ENCODE measurements at regions not wholly inside any gene's neighbourhood (a gene's known extent, or its start where the extent isn't known, plus 50 kb on each side); places are given as distances from the start of the nearest gene placed in this dataset.

DNA sequence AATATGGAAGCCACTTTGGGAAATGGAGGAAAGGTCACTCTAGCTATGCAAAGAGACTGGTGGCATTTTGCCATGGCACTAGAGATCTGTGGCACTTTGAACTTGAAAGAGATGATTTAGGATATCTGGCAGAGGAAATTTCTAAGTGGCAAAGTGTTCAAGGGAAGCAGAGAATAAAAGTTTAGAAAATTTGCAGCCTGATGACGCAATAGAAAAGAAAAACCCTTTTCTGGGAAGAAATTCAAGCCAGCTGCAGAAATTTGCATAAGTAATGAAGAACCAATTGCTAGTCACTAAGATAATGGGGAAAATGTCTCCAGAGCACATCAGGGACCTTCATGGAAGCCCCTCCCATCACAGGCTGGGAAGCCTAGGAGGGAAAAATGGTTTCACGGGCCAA lies 191.1 kb upstream of the B3GALT2 start:
- 95 to 100% (median 96%) methylated on average over 2 of the region's 2 CpGs for WGBS, 3 donors
- no peak for FAIRE-seq

DNA sequence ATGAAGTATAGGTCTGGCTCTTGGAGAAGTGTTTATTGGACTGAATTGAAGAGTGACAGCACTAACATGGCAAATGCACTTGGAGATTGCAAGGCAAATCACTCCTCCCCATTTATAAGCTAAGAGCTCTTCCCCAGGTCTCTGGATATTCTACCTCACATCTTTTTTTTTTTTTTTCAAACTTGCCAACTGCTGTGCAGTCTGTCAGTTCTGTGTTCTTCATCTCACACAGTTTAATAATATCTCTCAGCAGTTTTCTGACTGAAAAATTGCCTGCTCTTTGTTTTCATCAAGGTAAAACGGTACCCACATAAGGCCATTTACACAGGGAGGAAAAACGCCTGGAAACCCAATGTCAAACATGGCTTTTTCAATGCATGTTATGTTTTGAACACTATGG lies 186.1 kb upstream of the B3GALT2 start:
- 92 to 99% (median 94%) methylated on average over 2 of the region's 2 CpGs for WGBS, 3 donors
- no peak overlapping the region for H3K27ac ChIP-seq (ENCODE audit: low read depth in 1 of 3, low read length in 2 of 3)
- no peaks in the 10 kb centered on the region for H3K4me1 ChIP-seq (ENCODE audit: control insufficient read depth in 3 of 3, insufficient read depth in 2 of 3, low read depth in 1 of 3, low read length in 2 of 3)
- no peaks in the 10 kb centered on the region for H3K27me3 ChIP-seq (ENCODE audit: control insufficient read depth in 3 of 3, insufficient read depth in 3 of 3, low read length in 3 of 3)
- FAIRE-seq = no peak
- DNase-seq = no peak
- no peak overlapping the region for H3K4me3 ChIP-seq (ENCODE audit: low read depth in 1 of 3, low read length in 3 of 3)
- H3K36me3 ChIP-seq (ENCODE audit: control insufficient read depth in 3 of 3, insufficient read depth in 2 of 3, low read depth in 1 of 3, low read length in 3 of 3) = no peaks in the 10 kb centered on the region
- peaks cover 0 to 3% of the 10 kb centered on the region in 2 donors for H3K9me3 ChIP-seq (ENCODE audit: control insufficient read depth in 2 of 2, insufficient read depth in 1 of 2, low read depth in 1 of 2, low read length in 1 of 2)

More for the DNA sequence above, 191.1 kb upstream of the B3GALT2 start:
- no peak for DNase-seq
- Histone ChIP-seq H3K27me3 (ENCODE audit: control insufficient read depth in 3 of 3, insufficient read depth in 3 of 3, low read length in 3 of 3) (no peaks in the 10 kb centered on the region), H3K4me3 (ENCODE audit: low read depth in 1 of 3, low read length in 3 of 3) (no peak overlapping the region), H3K9me3 (ENCODE audit: control insufficient read depth in 2 of 2, insufficient read depth in 1 of 2, low read depth in 1 of 2, low read length in 1 of 2) (peaks cover 0 to 3% of the 10 kb centered on the region in 2 donors), H3K36me3 (ENCODE audit: control insufficient read depth in 3 of 3, insufficient read depth in 2 of 3, low read depth in 1 of 3, low read length in 3 of 3) (no peaks in the 10 kb centered on the region), H3K4me1 (ENCODE audit: control insufficient read depth in 3 of 3, insufficient read depth in 2 of 3, low read depth in 1 of 3, low read length in 2 of 3) (no peaks in the 10 kb centered on the region), H3K27ac (ENCODE audit: low read depth in 1 of 3, low read length in 2 of 3) (no peak overlapping the region)

DNA sequence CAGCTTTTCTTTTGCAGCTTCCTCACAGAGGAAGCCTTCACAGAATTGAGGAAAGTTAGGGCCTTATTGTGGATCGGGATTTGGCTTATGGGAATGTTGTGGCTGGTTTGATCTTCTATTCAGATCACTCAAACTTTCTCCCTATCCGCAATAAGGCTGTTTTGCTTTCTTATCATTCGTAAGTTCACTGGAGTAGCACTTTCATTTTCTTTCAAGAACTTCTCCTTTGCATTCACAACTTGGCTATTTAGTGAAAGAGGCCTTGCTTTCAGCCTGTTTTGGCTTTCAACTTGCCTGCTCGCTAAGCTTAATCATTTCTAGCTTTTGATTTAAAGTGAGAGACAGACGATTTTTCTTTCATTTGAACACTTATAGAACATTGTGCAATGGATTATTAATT lies 181.9 kb upstream of the B3GALT2 start:
- FAIRE-seq (no peak), DNase-seq (peak; percentile 18 to 61)
- Histone ChIP-seq H3K36me3 (ENCODE audit: control insufficient read depth in 3 of 3, insufficient read depth in 2 of 3, low read depth in 1 of 3, low read length in 3 of 3) (no peaks in the 10 kb centered on the region), H3K27ac (ENCODE audit: low read depth in 1 of 3, low read length in 2 of 3) (peak overlapping the region in 2 of 3 donors; percentile 78 to 81), H3K4me3 (ENCODE audit: low read depth in 1 of 3, low read length in 3 of 3) (no peak overlapping the region), H3K27me3 (ENCODE audit: control insufficient read depth in 3 of 3, insufficient read depth in 3 of 3, low read length in 3 of 3) (no peaks in the 10 kb centered on the region), H3K4me1 (ENCODE audit: control insufficient read depth in 3 of 3, insufficient read depth in 2 of 3, low read depth in 1 of 3, low read length in 2 of 3) (peaks cover 0 to 1% (median 0%) of the 10 kb centered on the region in 3 donors), H3K9me3 (ENCODE audit: control insufficient read depth in 2 of 2, insufficient read depth in 1 of 2, low read depth in 1 of 2, low read length in 1 of 2) (no peaks in the 10 kb centered on the region)
- WGBS, 3 donors = 3 to 34% (median 9%) methylated on average over 5 of the region's 5 CpGs

DNA sequence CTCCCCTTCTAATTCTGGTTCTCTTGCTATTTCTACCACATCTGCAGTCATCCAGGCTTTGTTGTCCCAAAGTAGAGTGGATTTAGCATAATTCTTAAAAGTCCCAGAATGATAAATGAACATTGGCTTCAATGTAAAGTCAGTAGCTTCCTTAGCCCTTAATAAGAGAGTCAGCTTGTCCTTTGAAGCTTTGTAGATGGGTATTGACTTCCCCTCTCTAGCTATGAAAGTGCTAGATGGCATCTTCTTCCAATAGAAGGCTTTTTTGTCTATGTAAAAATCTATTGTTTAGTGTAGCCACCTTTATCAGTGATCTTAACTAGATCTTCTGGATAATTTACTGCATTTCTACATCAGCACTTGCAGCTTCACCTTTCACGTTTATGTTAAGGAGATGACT lies 181.4 kb upstream of the B3GALT2 start:
- Histone ChIP-seq H3K4me1 (ENCODE audit: control insufficient read depth in 3 of 3, insufficient read depth in 2 of 3, low read depth in 1 of 3, low read length in 2 of 3) (peaks cover 0 to 1% (median 0%) of the 10 kb centered on the region in 3 donors), H3K9me3 (ENCODE audit: control insufficient read depth in 2 of 2, insufficient read depth in 1 of 2, low read depth in 1 of 2, low read length in 1 of 2) (no peaks in the 10 kb centered on the region), H3K27me3 (ENCODE audit: control insufficient read depth in 3 of 3, insufficient read depth in 3 of 3, low read length in 3 of 3) (no peaks in the 10 kb centered on the region), H3K4me3 (ENCODE audit: low read depth in 1 of 3, low read length in 3 of 3) (no peak overlapping the region), H3K36me3 (ENCODE audit: control insufficient read depth in 3 of 3, insufficient read depth in 2 of 3, low read depth in 1 of 3, low read length in 3 of 3) (no peaks in the 10 kb centered on the region), H3K27ac (ENCODE audit: low read depth in 1 of 3, low read length in 2 of 3) (peak overlapping the region in 2 of 3 donors; percentile 78 to 81)
- FAIRE-seq (no peak), DNase-seq (peak in 1 of 2 donors; percentile 10)
- WGBS, 3 donors = 10 to 28% (median 12%) methylated on average over 1 of the region's 1 CpG

DNA sequence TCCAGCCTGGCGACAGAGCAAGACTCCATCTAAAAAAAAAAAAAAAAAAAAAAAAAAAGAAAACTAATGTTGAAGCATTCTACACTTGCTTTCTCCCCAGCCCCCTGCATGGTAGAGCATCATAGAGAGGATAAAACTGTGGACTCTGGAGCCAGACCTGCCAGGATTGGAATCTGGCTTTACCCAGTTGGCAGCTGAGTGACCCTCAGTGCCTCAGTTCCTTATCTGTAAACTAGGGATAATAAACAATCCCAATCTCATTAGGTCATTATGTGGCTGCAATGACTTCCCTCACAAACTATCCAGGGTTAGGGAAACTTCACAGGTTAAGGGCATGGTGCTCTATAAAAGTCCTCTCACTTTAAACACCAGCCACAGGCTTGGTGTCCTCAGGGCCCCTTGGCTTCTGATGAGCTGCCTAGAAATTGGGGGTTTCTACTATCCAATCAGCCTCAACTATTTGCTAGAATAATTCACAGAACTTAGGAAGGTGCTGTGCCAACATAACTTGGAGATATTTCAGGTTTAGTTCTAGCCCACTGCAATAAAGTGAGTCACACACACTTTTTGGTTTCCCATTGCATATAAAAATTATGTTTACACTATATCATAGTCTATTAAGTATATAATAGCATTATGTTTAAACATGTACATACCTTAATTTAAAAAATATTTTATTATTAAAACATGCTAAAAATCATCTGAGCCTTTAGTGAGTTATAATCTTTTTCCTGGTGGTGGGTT lies 180.5 kb upstream of the B3GALT2 start:
- WGBS, 3 donors = 100% methylated on average over 1 of the region's 1 CpG; no CpG with 5 or more reads in 1 of the 3 donors
- DNase-seq (peak in 1 of 2 donors; percentile 70), FAIRE-seq (no peak)
- Histone ChIP-seq H3K36me3 (ENCODE audit: control insufficient read depth in 3 of 3, insufficient read depth in 2 of 3, low read depth in 1 of 3, low read length in 3 of 3) (no peaks in the 10 kb centered on the region), H3K27me3 (ENCODE audit: control insufficient read depth in 3 of 3, insufficient read depth in 3 of 3, low read length in 3 of 3) (no peaks in the 10 kb centered on the region), H3K4me1 (ENCODE audit: control insufficient read depth in 3 of 3, insufficient read depth in 2 of 3, low read depth in 1 of 3, low read length in 2 of 3) (peaks cover 0 to 1% (median 0%) of the 10 kb centered on the region in 3 donors), H3K9me3 (ENCODE audit: control insufficient read depth in 2 of 2, insufficient read depth in 1 of 2, low read depth in 1 of 2, low read length in 1 of 2) (no peaks in the 10 kb centered on the region), H3K27ac (ENCODE audit: low read depth in 1 of 3, low read length in 2 of 3) (no peak overlapping the region), H3K4me3 (ENCODE audit: low read depth in 1 of 3, low read length in 3 of 3) (no peak overlapping the region)

DNA sequence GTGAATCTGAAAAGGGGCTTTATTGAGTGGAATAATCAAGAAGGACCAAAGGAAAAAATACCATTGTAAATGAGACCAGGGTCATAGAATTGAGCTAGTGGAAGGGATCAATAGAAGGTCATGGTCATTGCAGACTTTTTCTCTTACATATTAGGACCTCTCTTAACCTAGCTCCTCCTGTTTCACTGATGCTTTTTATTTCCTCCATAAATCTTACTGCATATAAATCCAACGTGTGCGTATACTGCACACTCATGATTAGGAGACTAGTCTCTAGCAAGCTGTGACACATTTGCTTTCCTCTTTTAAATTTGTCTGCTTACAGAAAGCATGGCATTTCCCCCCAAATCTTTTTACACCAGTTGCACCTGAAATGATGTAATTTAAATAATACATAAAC lies 179.6 kb upstream of the B3GALT2 start:
- no peaks in the 10 kb centered on the region for H3K9me3 ChIP-seq (ENCODE audit: control insufficient read depth in 2 of 2, insufficient read depth in 1 of 2, low read depth in 1 of 2, low read length in 1 of 2)
- H3K27ac ChIP-seq (ENCODE audit: low read depth in 1 of 3, low read length in 2 of 3) = no peak overlapping the region
- DNase-seq = no peak
- no peak overlapping the region for H3K4me3 ChIP-seq (ENCODE audit: low read depth in 1 of 3, low read length in 3 of 3)
- H3K36me3 ChIP-seq (ENCODE audit: control insufficient read depth in 3 of 3, insufficient read depth in 2 of 3, low read depth in 1 of 3, low read length in 3 of 3) = no peaks in the 10 kb centered on the region
- H3K27me3 ChIP-seq (ENCODE audit: control insufficient read depth in 3 of 3, insufficient read depth in 3 of 3, low read length in 3 of 3) = no peaks in the 10 kb centered on the region
- no peak for FAIRE-seq
- peaks cover 0 to 1% (median 0%) of the 10 kb centered on the region in 3 donors for H3K4me1 ChIP-seq (ENCODE audit: control insufficient read depth in 3 of 3, insufficient read depth in 2 of 3, low read depth in 1 of 3, low read length in 2 of 3)
- WGBS, 3 donors = 82 to 93% (median 83%) methylated on average over 2 of the region's 2 CpGs

DNA sequence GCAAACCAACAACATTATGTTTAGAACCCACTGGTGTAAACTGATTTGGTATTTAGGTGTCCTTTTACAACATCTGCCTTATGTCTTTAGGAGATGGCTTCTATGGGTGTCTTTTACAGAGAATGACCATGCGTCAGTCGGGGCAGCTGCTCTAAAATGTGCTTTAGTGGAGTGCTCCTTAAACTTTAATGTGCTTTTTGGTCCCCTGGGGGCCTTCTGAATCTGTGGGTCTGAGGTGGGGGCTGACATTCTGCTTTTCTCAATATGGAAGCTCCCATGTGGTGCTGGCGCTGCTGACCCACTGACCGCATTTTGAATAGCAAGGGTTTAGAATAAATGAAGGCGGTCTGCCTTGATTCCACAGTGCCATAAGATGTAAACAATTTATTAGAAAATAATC lies 173.2 kb upstream of the B3GALT2 start:
- no peak for DNase-seq
- no peak for FAIRE-seq
- Histone ChIP-seq H3K27me3 (ENCODE audit: control insufficient read depth in 3 of 3, insufficient read depth in 3 of 3, low read length in 3 of 3) (no peaks in the 10 kb centered on the region), H3K4me1 (ENCODE audit: control insufficient read depth in 3 of 3, insufficient read depth in 2 of 3, low read depth in 1 of 3, low read length in 2 of 3) (peaks cover 2 to 13% (median 3%) of the 10 kb centered on the region in 3 donors), H3K27ac (ENCODE audit: low read depth in 1 of 3, low read length in 2 of 3) (no peak overlapping the region), H3K9me3 (ENCODE audit: control insufficient read depth in 2 of 2, insufficient read depth in 1 of 2, low read depth in 1 of 2, low read length in 1 of 2) (no peaks in the 10 kb centered on the region), H3K36me3 (ENCODE audit: control insufficient read depth in 3 of 3, insufficient read depth in 2 of 3, low read depth in 1 of 3, low read length in 3 of 3) (no peaks in the 10 kb centered on the region), H3K4me3 (ENCODE audit: low read depth in 1 of 3, low read length in 3 of 3) (no peak overlapping the region)
- WGBS, 3 donors = 93 to 98% (median 95%) methylated on average over 5 of the region's 5 CpGs

DNA sequence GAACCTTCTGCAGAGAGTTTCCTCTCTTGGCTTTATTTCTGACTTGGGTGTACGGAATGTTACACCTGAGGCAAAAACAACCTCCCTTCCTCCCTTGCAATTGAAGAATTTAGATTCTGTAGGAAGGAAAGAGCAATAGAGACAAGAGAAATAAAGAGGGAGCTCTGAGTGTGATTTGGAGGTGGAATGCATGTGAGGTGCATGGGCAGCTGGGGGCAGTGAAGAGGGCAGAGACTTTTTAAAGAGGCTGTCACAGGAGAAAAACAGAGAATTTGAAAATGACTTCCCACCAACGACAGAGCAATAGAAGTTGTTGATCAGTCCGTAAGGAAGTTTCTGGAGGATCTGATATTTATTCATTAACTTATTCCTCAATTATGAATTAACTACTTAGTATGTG lies 172.0 kb upstream of the B3GALT2 start:
- Histone ChIP-seq H3K4me1 (ENCODE audit: control insufficient read depth in 3 of 3, insufficient read depth in 2 of 3, low read depth in 1 of 3, low read length in 2 of 3) (peaks cover 2 to 14% (median 3%) of the 10 kb centered on the region in 3 donors), H3K9me3 (ENCODE audit: control insufficient read depth in 2 of 2, insufficient read depth in 1 of 2, low read depth in 1 of 2, low read length in 1 of 2) (no peaks in the 10 kb centered on the region), H3K4me3 (ENCODE audit: low read depth in 1 of 3, low read length in 3 of 3) (no peak overlapping the region), H3K36me3 (ENCODE audit: control insufficient read depth in 3 of 3, insufficient read depth in 2 of 3, low read depth in 1 of 3, low read length in 3 of 3) (no peaks in the 10 kb centered on the region), H3K27me3 (ENCODE audit: control insufficient read depth in 3 of 3, insufficient read depth in 3 of 3, low read length in 3 of 3) (no peaks in the 10 kb centered on the region), H3K27ac (ENCODE audit: low read depth in 1 of 3, low read length in 2 of 3) (no peak overlapping the region)
- DNase-seq (no peak), FAIRE-seq (no peak)
- WGBS, 3 donors = 60 to 69% (median 66%) methylated on average over 3 of the region's 3 CpGs

DNA sequence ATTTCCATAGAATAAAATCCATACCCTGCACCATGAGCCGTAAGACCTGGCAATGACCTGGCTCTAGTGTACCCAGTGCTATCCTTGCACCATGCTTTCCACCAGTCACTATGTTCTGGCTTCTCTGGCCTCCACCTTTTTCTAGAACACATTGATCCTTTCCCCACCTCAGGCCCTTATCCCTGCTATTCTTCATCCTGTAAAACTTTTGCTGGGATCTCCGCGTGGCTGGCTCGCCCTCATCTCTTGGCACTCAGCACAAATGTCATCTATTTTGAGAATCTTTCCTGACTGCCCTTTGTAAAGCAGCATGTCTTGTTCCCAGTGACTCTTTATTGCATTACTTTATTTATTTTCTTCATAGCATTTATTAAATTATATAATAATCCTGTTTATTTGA lies 169.8 kb upstream of the B3GALT2 start:
- Histone ChIP-seq H3K27ac (ENCODE audit: low read depth in 1 of 3, low read length in 2 of 3) (peak overlapping the region in 2 of 3 donors; percentile 34 to 89), H3K9me3 (ENCODE audit: control insufficient read depth in 2 of 2, insufficient read depth in 1 of 2, low read depth in 1 of 2, low read length in 1 of 2) (no peaks in the 10 kb centered on the region), H3K27me3 (ENCODE audit: control insufficient read depth in 3 of 3, insufficient read depth in 3 of 3, low read length in 3 of 3) (no peaks in the 10 kb centered on the region), H3K4me3 (ENCODE audit: low read depth in 1 of 3, low read length in 3 of 3) (no peak overlapping the region), H3K36me3 (ENCODE audit: control insufficient read depth in 3 of 3, insufficient read depth in 2 of 3, low read depth in 1 of 3, low read length in 3 of 3) (no peaks in the 10 kb centered on the region), H3K4me1 (ENCODE audit: control insufficient read depth in 3 of 3, insufficient read depth in 2 of 3, low read depth in 1 of 3, low read length in 2 of 3) (peaks cover 2 to 14% (median 3%) of the 10 kb centered on the region in 3 donors)
- 88 to 100% (median 97%) methylated on average over 4 of the region's 4 CpGs for WGBS, 3 donors
- FAIRE-seq = no peak
- no peak for DNase-seq
